ENCODE measurements at regions not wholly inside any gene's neighbourhood (a gene's known extent, or its start where the extent isn't known, plus 50 kb on each side); places are given as distances from the start of the nearest gene placed in this dataset.

DNA sequence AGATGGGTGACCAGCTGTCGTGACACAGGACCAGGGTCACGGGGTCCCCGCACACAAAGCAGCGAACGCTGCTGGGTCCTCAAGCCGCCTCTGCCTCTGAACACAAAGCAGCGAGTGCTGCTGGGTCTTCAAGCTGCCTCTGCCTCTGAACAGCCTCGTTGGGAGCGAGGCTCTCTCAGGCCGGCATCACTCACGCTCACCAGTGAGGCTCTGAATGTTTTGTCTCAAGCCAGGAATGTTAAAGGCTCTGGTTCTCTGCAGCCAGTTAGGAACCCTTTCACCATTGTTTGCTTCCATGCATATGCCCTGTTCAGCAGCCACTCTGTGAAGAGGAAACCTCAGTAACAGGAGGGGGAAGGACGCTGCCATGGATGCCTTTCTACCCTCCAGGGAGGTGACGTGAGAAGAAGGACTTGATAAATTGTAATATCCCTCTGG is 82.7 kb upstream of the TAF11L2 start:
- TF ChIP-seq, protein P1, sequence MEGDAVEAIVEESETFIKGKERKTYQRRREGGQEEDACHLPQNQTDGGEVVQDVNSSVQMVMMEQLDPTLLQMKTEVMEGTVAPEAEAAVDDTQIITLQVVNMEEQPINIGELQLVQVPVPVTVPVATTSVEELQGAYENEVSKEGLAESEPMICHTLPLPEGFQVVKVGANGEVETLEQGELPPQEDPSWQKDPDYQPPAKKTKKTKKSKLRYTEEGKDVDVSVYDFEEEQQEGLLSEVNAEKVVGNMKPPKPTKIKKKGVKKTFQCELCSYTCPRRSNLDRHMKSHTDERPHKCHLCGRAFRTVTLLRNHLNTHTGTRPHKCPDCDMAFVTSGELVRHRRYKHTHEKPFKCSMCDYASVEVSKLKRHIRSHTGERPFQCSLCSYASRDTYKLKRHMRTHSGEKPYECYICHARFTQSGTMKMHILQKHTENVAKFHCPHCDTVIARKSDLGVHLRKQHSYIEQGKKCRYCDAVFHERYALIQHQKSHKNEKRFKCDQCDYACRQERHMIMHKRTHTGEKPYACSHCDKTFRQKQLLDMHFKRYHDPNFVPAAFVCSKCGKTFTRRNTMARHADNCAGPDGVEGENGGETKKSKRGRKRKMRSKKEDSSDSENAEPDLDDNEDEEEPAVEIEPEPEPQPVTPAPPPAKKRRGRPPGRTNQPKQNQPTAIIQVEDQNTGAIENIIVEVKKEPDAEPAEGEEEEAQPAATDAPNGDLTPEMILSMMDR (IDR thresholded peaks at IDR 0.05; ENCODE audit: poor library complexity, severe bottlenecking), result no peak
- TF ChIP-seq POLR2AphosphoS5 (IDR thresholded peaks at IDR 0.05) (peak; percentile 11), EP300 (conservative IDR thresholded peaks at IDR 0.05; ENCODE audit: poor library complexity, severe bottlenecking) (no peak), RAD21 (conservative IDR thresholded peaks at IDR 0.05) (no peak)
- TF ChIP-seq, protein P2, sequence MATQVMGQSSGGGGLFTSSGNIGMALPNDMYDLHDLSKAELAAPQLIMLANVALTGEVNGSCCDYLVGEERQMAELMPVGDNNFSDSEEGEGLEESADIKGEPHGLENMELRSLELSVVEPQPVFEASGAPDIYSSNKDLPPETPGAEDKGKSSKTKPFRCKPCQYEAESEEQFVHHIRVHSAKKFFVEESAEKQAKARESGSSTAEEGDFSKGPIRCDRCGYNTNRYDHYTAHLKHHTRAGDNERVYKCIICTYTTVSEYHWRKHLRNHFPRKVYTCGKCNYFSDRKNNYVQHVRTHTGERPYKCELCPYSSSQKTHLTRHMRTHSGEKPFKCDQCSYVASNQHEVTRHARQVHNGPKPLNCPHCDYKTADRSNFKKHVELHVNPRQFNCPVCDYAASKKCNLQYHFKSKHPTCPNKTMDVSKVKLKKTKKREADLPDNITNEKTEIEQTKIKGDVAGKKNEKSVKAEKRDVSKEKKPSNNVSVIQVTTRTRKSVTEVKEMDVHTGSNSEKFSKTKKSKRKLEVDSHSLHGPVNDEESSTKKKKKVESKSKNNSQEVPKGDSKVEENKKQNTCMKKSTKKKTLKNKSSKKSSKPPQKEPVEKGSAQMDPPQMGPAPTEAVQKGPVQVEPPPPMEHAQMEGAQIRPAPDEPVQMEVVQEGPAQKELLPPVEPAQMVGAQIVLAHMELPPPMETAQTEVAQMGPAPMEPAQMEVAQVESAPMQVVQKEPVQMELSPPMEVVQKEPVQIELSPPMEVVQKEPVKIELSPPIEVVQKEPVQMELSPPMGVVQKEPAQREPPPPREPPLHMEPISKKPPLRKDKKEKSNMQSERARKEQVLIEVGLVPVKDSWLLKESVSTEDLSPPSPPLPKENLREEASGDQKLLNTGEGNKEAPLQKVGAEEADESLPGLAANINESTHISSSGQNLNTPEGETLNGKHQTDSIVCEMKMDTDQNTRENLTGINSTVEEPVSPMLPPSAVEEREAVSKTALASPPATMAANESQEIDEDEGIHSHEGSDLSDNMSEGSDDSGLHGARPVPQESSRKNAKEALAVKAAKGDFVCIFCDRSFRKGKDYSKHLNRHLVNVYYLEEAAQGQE (IDR thresholded peaks at IDR 0.05; ENCODE audit: borderline replicate concordance), result no peak

All from neural cell (in vitro differentiated cells).